DND-41 (cell line): ENCODE measurements at regions not wholly inside any gene's neighbourhood (a gene's known extent, or its start where the extent isn't known, plus 50 kb on each side); places are given as distances from the start of the nearest gene placed in this dataset.

Experiments used
- ATAC-seq: fragments of 200-7000 bp; cut with Tn5 transposase; 3 replicates; pipeline ENCODE4 v1.9.1; 2021; ENCODE audit warnings: low read depth; ENCODE audit not compliant: insufficient read depth
- DNase-seq: peaks from one replicate; pipeline ENCODE4 v3.0.0-alpha.2; 2020
- H2AFZ ChIP-seq: 2 replicates; pipeline ENCODE4 v1.6.0; 2012; ENCODE audit warnings: low read depth, low read length
- H3K27ac ChIP-seq: 2 replicates; pipeline ENCODE4 v1.5.1; 2012; ENCODE audit warnings: low read length, inconsistent platforms
- H3K27me3 ChIP-seq: fragments of 200-600 bp; sonication (generic); 2 replicates; pipeline ENCODE4 v1.6.0; 2012; ENCODE audit warnings: low read length, mild to moderate bottlenecking, inconsistent platforms; ENCODE audit not compliant: insufficient read depth, poor library complexity
- H3K36me3 ChIP-seq: 2 replicates; pipeline ENCODE4 v1.5.1; 2012; ENCODE audit warnings: low read length, inconsistent platforms; ENCODE audit not compliant: insufficient read depth
- H3K4me1 ChIP-seq: 2 replicates; pipeline ENCODE4 v1.5.1; 2012; ENCODE audit warnings: mild to moderate bottlenecking, low read length; ENCODE audit not compliant: insufficient read depth
- H3K4me2 ChIP-seq: 2 replicates; pipeline ENCODE4 v1.6.0; 2012; ENCODE audit warnings: mild to moderate bottlenecking, moderate library complexity, low read length, inconsistent platforms; ENCODE audit not compliant: insufficient read depth
- H3K4me3 ChIP-seq, 2 experiments: fragments of 200-600 bp in 1 of 2; shearing (Covaris generic) in 1 of 2; 2 replicates each; pipeline ENCODE4 v1.5.1; 2012 to 2016; ENCODE audit warnings: inconsistent platforms in 2 of 2, low read length in 2 of 2, mild to moderate bottlenecking in 2 of 2, low read depth in 1 of 2, moderate library complexity in 1 of 2
- H3K79me2 ChIP-seq: 2 replicates; pipeline ENCODE4 v1.6.0; 2012; ENCODE audit warnings: low read length, inconsistent platforms; ENCODE audit not compliant: insufficient read depth
- H3K9ac ChIP-seq: 2 replicates; pipeline ENCODE4 v1.6.0; 2012; ENCODE audit warnings: low read depth, mild to moderate bottlenecking, inconsistent platforms, low read length, moderate library complexity
- H3K9me3 ChIP-seq: 2 replicates; pipeline ENCODE4 v1.5.1; 2012; ENCODE audit warnings: low read length, moderate library complexity, mild to moderate bottlenecking, inconsistent platforms; ENCODE audit not compliant: insufficient read depth, severe bottlenecking
- H4K20me1 ChIP-seq: 2 replicates; pipeline ENCODE4 v1.6.0; 2012; ENCODE audit warnings: low read length; ENCODE audit not compliant: insufficient read depth
- CTCF ChIP-seq: IDR thresholded peaks from 2 replicates; pipeline ENCODE4 v1.5.1; 2012; ENCODE audit warnings: borderline replicate concordance, low read length, moderate library complexity, mild to moderate bottlenecking; ENCODE audit not compliant: poor library complexity, severe bottlenecking; ENCODE audit errors: extremely low read depth
- EZH2 ChIP-seq: IDR thresholded peaks from 3 replicates; pipeline ENCODE4 v1.6.1; 2012; ENCODE audit warnings: borderline replicate concordance, low read depth, mild to moderate bottlenecking, moderate library complexity, low read length, inconsistent platforms; ENCODE audit not compliant: severe bottlenecking

- Histone ChIP-seq H2AFZ (no peak overlapping the region), H3K27ac (no peak overlapping the region), H3K4me2 (no peak overlapping the region), H3K9me3 (no peaks in the 10 kb centered on the region), H3K4me3 (no peak overlapping the region), H3K36me3 (no peaks in the 10 kb centered on the region), H3K9ac (no peak overlapping the region), H3K79me2 (no peaks in the 10 kb centered on the region), H3K27me3 (no peaks in the 10 kb centered on the region), H3K4me1 (no peaks in the 10 kb centered on the region), H4K20me1 (no peaks in the 10 kb centered on the region)
- no peak for ATAC-seq
- TF ChIP-seq EZH2 (no peak), CTCF (no peak)
- no peak for DNase-seq
Observed at GRCh38 chr4:27084685-27085361, 224.2 kb downstream of the STIM2 start.

GRCh38 chr4:27085396-27085795 is 224.8 kb downstream of the STIM2 start:
- H3K9ac ChIP-seq = no peak overlapping the region
- no peaks in the 10 kb centered on the region for H3K4me1 ChIP-seq
- H3K27ac ChIP-seq = no peak overlapping the region
- no peaks in the 10 kb centered on the region for H4K20me1 ChIP-seq
- H2AFZ ChIP-seq = no peak overlapping the region
- H3K9me3 ChIP-seq = no peaks in the 10 kb centered on the region
- DNase-seq (no peak), ATAC-seq (no peak)
- H3K79me2 ChIP-seq = no peaks in the 10 kb centered on the region
- TF ChIP-seq CTCF (no peak), EZH2 (no peak)
- H3K4me3 ChIP-seq = no peak overlapping the region
- no peak overlapping the region for H3K4me2 ChIP-seq
- no peaks in the 10 kb centered on the region for H3K36me3 ChIP-seq
- H3K27me3 ChIP-seq = no peaks in the 10 kb centered on the region

GRCh38 chr4:27087306-27088045 is 226.8 kb downstream of the STIM2 start:
- H2AFZ ChIP-seq = no peak overlapping the region
- no peak for ATAC-seq
- no peaks in the 10 kb centered on the region for H3K4me1 ChIP-seq
- H3K9ac ChIP-seq = no peak overlapping the region
- no peak overlapping the region for H3K4me2 ChIP-seq
- H3K27ac ChIP-seq = no peak overlapping the region
- H3K4me3 ChIP-seq = no peak overlapping the region
- TF ChIP-seq CTCF = no peak
- TF ChIP-seq EZH2 = no peak
- DNase-seq = no peak
- no peaks in the 10 kb centered on the region for H3K79me2 ChIP-seq
- no peaks in the 10 kb centered on the region for H3K9me3 ChIP-seq
- no peaks in the 10 kb centered on the region for H4K20me1 ChIP-seq
- no peaks in the 10 kb centered on the region for H3K27me3 ChIP-seq
- H3K36me3 ChIP-seq = no peaks in the 10 kb centered on the region
